Brain microvascular endothelial cell (primary cell): ENCODE measurements at regions not wholly inside any gene's neighbourhood (a gene's known extent, or its start where the extent isn't known, plus 50 kb on each side); places are given as distances from the start of the nearest gene placed in this dataset.

ENCODE experiments used
- DNase-seq: peaks from one replicate; pipeline ENCODE4 v3.0.0-alpha.2; 2020
- H3K27ac ChIP-seq: fragments of 250-450 bp; sonication (Bioruptor Pico); 2 replicates; pipeline ENCODE4 v1.5.1; 2020; ENCODE audit warnings: mild to moderate bottlenecking, moderate library complexity
- H3K27me3 ChIP-seq: fragments of 250-450 bp; sonication (Bioruptor Pico); replicated peaks from 2 replicates; pipeline ENCODE4 v1.5.1; 2020; ENCODE audit warnings: mild to moderate bottlenecking
- H3K36me3 ChIP-seq: fragments of 250-450 bp; sonication (Bioruptor Pico); replicated peaks from 2 replicates; pipeline ENCODE4 v1.5.1; 2020; ENCODE audit warnings: mild to moderate bottlenecking
- H3K4me3 ChIP-seq: 2 replicates; pipeline ENCODE4 v1.5.1; 2011; ENCODE audit warnings: low read depth, mild to moderate bottlenecking, control low read depth, low read length, moderate library complexity
- CTCF ChIP-seq: IDR thresholded peaks from 2 replicates; pipeline ENCODE4 v1.5.1; 2011; ENCODE audit warnings: low read depth, mild to moderate bottlenecking, moderate library complexity, low read length, control low read depth, inconsistent platforms; ENCODE audit errors: missing control alignments
- in situ Hi-C: cut with HindIII; loops from 2 replicates; pipeline ENCODE4 v1.10.0; 2017; ENCODE audit warnings: low sequenced_read_pairs, low pct_ligation_motif_present

GRCh38 chr1:194487172-194487571 is 1300.8 kb upstream of the B3GALT2 start:
- DNase-seq = no peak
- no peak for TF ChIP-seq CTCF
- Histone ChIP-seq H3K27me3 (no peaks in the 10 kb centered on the region), H3K36me3 (no peaks in the 10 kb centered on the region), H3K27ac (no peak overlapping the region), H3K4me3 (no peak overlapping the region)
- in situ Hi-C loops = no loop called here

- no peak overlapping the region for H3K27ac ChIP-seq
- DNase-seq = no peak
- H3K27me3 ChIP-seq = no peaks in the 10 kb centered on the region
- no peaks in the 10 kb centered on the region for H3K36me3 ChIP-seq
- TF ChIP-seq CTCF = no peak
- H3K4me3 ChIP-seq = no peak overlapping the region
- in situ Hi-C loops = no loop called here
These were observed 1299.0 kb upstream of the B3GALT2 start for GRCh38 chr1:194485432-194485831.

- no peaks in the 10 kb centered on the region for H3K36me3 ChIP-seq
- no peak for TF ChIP-seq CTCF
These were observed 1292.3 kb upstream of the B3GALT2 start for GRCh38 chr1:194478731-194479130.

GRCh38 chr1:194477908-194478307 is 1291.5 kb upstream of the B3GALT2 start:
- in situ Hi-C loops = no loop called here
- no peaks in the 10 kb centered on the region for H3K27me3 ChIP-seq
- H3K36me3 ChIP-seq = no peaks in the 10 kb centered on the region
- H3K4me3 ChIP-seq = no peak overlapping the region
- no peak overlapping the region for H3K27ac ChIP-seq
- no peak for TF ChIP-seq CTCF
- DNase-seq = no peak

More at GRCh38 chr1:194478731-194479130, 1292.3 kb upstream of the B3GALT2 start:
- no peak overlapping the region for H3K27ac ChIP-seq
- H3K4me3 ChIP-seq = no peak overlapping the region
- DNase-seq = no peak
- H3K27me3 ChIP-seq = no peaks in the 10 kb centered on the region
- in situ Hi-C loops = no loop called here

- no peak overlapping the region for H3K4me3 ChIP-seq
- H3K27me3 ChIP-seq = no peaks in the 10 kb centered on the region
- in situ Hi-C loops = no loop called here
- no peak for TF ChIP-seq CTCF
- no peak overlapping the region for H3K27ac ChIP-seq
- no peak for DNase-seq
- H3K36me3 ChIP-seq = no peaks in the 10 kb centered on the region
These were observed 1290.5 kb upstream of the B3GALT2 start for GRCh38 chr1:194476872-194477271.

GRCh38 chr1:194476351-194476750 is 1289.9 kb upstream of the B3GALT2 start:
- Histone ChIP-seq H3K36me3 (no peaks in the 10 kb centered on the region), H3K27me3 (no peaks in the 10 kb centered on the region), H3K27ac (no peak overlapping the region), H3K4me3 (no peak overlapping the region)
- TF ChIP-seq CTCF = no peak
- DNase-seq = no peak
- in situ Hi-C loops = no loop called here
